HG02884 (cell line): ENCODE measurements at regions not wholly inside any gene's neighbourhood (a gene's known extent, or its start where the extent isn't known, plus 50 kb on each side); places are given as distances from the start of the nearest gene placed in this dataset.
"Not testable (repeated sequence)": the region's sequence is repeated elsewhere in the genome, so short reads cannot be mapped to it uniquely, and the experiment has no call there.

Experiments
- ATAC-seq: cut with Tn5 transposase; IDR thresholded peaks from one replicate; pipeline ENCODE4 v1.9.1; 2021; ENCODE audit warnings: mild to moderate bottlenecking, moderate library complexity; ENCODE audit not compliant: unreplicated experiment

GRCh38 chr20:4476903-4477500, 209.3 kb upstream of the PRNP start:
- ATAC-seq = no peak

GRCh38 chr20:4472906-4473305, 213.3 kb upstream of the PRNP start:
- ATAC-seq = no peak

GRCh38 chr20:4471221-4471620, 215.0 kb upstream of the PRNP start:
- no peak for ATAC-seq

GRCh38 chr20:4470375-4470774, 215.9 kb upstream of the PRNP start:
- no peak for ATAC-seq

- ATAC-seq = no peak
Observed at GRCh38 chr20:4469910-4470309, 216.3 kb upstream of the PRNP start.

GRCh38 chr20:4468114-4468513, 218.1 kb upstream of the PRNP start:
- ATAC-seq = no peak

GRCh38 chr20:4465855-4466545, 216.9 kb upstream of the ADRA1D start:
- ATAC-seq = no peak

GRCh38 chr20:4465212-4465611, 216.1 kb upstream of the ADRA1D start:
- ATAC-seq = no peak

GRCh38 chr20:4462801-4463200, 213.7 kb upstream of the ADRA1D start:
- not testable (repeated sequence) for ATAC-seq

- no peak for ATAC-seq
Observed at GRCh38 chr20:4459081-4459480, 210.0 kb upstream of the ADRA1D start.

- ATAC-seq = no peak
Observed at GRCh38 chr20:4457566-4458543, 208.8 kb upstream of the ADRA1D start.

- ATAC-seq = no peak
Observed at GRCh38 chr20:4455996-4456395, 206.9 kb upstream of the ADRA1D start.

GRCh38 chr20:4455301-4455701, 206.2 kb upstream of the ADRA1D start:
- ATAC-seq = no peak

GRCh38 chr20:4454111-4454510, 205.0 kb upstream of the ADRA1D start:
- no peak for ATAC-seq

GRCh38 chr20:4453359-4453758, 204.3 kb upstream of the ADRA1D start:
- no peak for ATAC-seq

- ATAC-seq = no peak
Observed at GRCh38 chr20:4451487-4452081, 202.5 kb upstream of the ADRA1D start.

- no peak for ATAC-seq
Observed at GRCh38 chr20:4449957-4450715, 201.0 kb upstream of the ADRA1D start.

GRCh38 chr20:4445784-4446183, 196.7 kb upstream of the ADRA1D start:
- no peak for ATAC-seq

GRCh38 chr20:4445331-4445730, 196.2 kb upstream of the ADRA1D start:
- ATAC-seq = no peak

GRCh38 chr20:4444404-4444803, 195.3 kb upstream of the ADRA1D start:
- no peak for ATAC-seq

GRCh38 chr20:4443016-4443415, 193.9 kb upstream of the ADRA1D start:
- no peak for ATAC-seq
